IPS-15b (cell line): ENCODE measurements at regions not wholly inside any gene's neighbourhood (a gene's known extent, or its start where the extent isn't known, plus 50 kb on each side); places are given as distances from the start of the nearest gene placed in this dataset.

Experiments
- H3K27me3 ChIP-seq: one replicate; pipeline ENCODE4 v1.6.1; 2013; ENCODE audit warnings: low read length; ENCODE audit not compliant: control insufficient read depth, insufficient read depth
- H3K36me3 ChIP-seq: one replicate; pipeline ENCODE4 v1.6.1; 2013; ENCODE audit warnings: low read length; ENCODE audit not compliant: control insufficient read depth, insufficient read depth
- H3K4me1 ChIP-seq: one replicate; pipeline ENCODE4 v1.6.1; 2013; ENCODE audit warnings: mild to moderate bottlenecking, low read length; ENCODE audit not compliant: control insufficient read depth, insufficient read depth
- H3K4me3 ChIP-seq: one replicate; pipeline ENCODE4 v1.5.1; 2013; ENCODE audit warnings: low read depth, low read length
- H3K9ac ChIP-seq: one replicate; pipeline ENCODE4 v1.6.1; 2013; ENCODE audit warnings: low read depth, mild to moderate bottlenecking, low read length
- H3K9me3 ChIP-seq: one replicate; pipeline ENCODE4 v1.6.1; 2013; ENCODE audit warnings: mild to moderate bottlenecking, low read length; ENCODE audit not compliant: control insufficient read depth, insufficient read depth

GRCh38 chr2:16050908-16051489 is 110.6 kb downstream of the MYCN start:
- Histone ChIP-seq H3K27me3 (no peaks in the 10 kb centered on the region), H3K4me1 (peaks cover 16% of the 10 kb centered on the region), H3K9me3 (no peaks in the 10 kb centered on the region), H3K4me3 (no peak overlapping the region), H3K36me3 (no peaks in the 10 kb centered on the region), H3K9ac (no peak overlapping the region)

DNA sequence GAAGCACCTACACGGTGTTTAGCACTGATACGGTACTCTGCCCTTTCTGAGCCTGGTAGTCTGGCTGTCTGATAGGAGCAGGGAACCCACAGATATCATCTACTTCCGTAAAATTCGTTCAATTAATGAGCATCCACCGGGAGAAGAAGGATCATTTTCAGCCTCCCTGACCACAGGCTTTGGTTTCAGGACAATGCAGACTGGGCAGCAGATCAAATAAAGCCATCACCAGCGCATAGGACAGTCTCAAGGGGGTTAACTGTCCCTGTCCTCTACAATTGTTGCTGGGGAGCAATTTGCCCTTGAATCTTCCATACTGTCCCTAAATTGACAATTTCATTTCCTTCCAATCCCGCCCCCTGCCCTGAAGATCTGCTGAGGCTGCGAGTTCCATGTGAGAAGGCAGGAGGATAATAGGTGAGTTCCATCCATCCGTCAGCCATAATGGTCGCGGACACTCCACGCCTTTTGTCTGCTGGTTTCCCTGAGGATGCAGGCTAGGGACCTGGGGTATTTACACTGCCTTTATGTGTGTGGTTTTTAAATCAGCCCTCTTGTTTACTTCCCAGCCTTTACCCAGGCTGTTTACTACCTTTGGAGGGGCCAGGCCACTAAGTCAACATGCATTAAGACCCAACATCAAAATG is 110.0 kb downstream of the MYCN start:
- H3K36me3 ChIP-seq, result no peaks in the 10 kb centered on the region
- H3K27me3 ChIP-seq, result no peaks in the 10 kb centered on the region
- no peaks in the 10 kb centered on the region for H3K9me3 ChIP-seq
- H3K9ac ChIP-seq, result no peak overlapping the region
- H3K4me1 ChIP-seq, result peaks cover 14% of the 10 kb centered on the region
- H3K4me3 ChIP-seq, result no peak overlapping the region

DNA sequence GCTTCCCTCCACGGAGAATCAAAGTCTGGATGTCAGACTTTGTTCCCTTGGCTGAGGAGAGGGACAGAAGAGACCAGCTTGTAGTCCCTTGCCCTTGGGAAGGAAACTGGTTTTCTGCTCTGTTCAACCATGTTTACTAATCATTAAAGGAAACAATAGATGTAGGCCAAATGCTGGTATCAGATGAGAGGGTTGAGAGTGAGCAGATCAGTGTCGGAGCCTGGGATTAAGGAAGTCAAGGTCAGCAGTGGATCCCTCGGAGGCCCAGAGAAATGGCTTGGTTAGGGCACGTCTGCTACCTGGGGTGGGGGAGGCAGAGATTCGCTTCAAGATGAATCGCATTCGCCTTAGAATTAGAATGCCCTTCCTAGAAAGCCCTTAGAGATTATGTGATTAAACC is 109.1 kb downstream of the MYCN start:
- Histone ChIP-seq H3K4me1 (peaks cover 14% of the 10 kb centered on the region), H3K36me3 (no peaks in the 10 kb centered on the region), H3K9me3 (no peaks in the 10 kb centered on the region), H3K4me3 (no peak overlapping the region), H3K27me3 (no peaks in the 10 kb centered on the region), H3K9ac (no peak overlapping the region)

DNA sequence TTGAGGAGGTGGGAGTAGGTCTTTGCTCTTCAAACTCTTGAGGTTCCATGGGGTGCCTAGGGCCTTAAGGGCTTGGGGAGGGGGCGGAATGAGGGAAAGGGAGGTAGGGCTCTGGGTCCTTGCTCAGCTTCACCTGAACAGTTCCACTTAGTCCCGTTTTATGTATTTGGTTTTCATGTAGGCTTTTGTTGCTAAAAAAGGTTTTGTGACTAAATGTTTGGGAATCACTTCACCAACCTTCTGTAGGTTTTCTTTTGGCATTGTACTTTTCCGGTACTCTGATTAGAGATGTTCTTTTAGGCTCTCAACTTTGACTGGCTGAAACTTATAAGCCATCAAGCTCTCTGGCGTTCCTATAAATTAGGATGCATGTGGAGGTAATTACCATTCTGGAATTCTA is 108.1 kb downstream of the MYCN start:
- Histone ChIP-seq H3K9ac (no peak overlapping the region), H3K36me3 (no peaks in the 10 kb centered on the region), H3K4me3 (no peak overlapping the region), H3K27me3 (no peaks in the 10 kb centered on the region), H3K4me1 (peaks cover 14% of the 10 kb centered on the region), H3K9me3 (no peaks in the 10 kb centered on the region)

DNA sequence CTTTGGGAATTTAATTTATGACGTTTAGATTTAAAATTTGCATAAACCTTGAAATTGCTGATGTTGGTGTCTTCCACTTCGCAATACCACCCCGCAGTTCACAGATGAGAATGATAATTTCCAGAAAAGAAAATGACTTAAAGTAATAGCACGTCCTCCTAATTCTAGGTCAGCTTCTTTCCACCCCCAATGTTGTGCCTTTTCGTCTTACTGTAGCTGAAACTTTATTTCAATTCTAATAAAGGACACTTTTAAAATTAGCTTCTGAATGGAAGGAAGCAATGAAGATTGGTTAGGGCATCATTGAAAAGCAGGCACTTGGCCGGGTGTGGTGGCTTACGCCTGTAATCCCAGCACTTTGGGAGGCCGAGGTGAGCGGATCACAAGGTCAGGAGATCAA is 107.4 kb downstream of the MYCN start:
- Histone ChIP-seq H3K4me3 (no peak overlapping the region), H3K9ac (no peak overlapping the region), H3K27me3 (no peaks in the 10 kb centered on the region), H3K36me3 (no peaks in the 10 kb centered on the region), H3K4me1 (peaks cover 14% of the 10 kb centered on the region), H3K9me3 (no peaks in the 10 kb centered on the region)

GRCh38 chr2:16046649-16047048 is 106.3 kb downstream of the MYCN start:
- Histone ChIP-seq H3K4me1 (peaks cover 14% of the 10 kb centered on the region), H3K36me3 (no peaks in the 10 kb centered on the region), H3K4me3 (no peak overlapping the region), H3K9me3 (no peaks in the 10 kb centered on the region), H3K9ac (no peak overlapping the region), H3K27me3 (no peaks in the 10 kb centered on the region)

- Histone ChIP-seq H3K27me3 (no peaks in the 10 kb centered on the region), H3K9me3 (no peaks in the 10 kb centered on the region), H3K4me3 (no peak overlapping the region), H3K4me1 (peaks cover 14% of the 10 kb centered on the region), H3K9ac (no peak overlapping the region), H3K36me3 (no peaks in the 10 kb centered on the region)
Measured at GRCh38 chr2:16045653-16046352, 105.5 kb downstream of the MYCN start.

- H3K36me3 ChIP-seq, result no peaks in the 10 kb centered on the region
- no peaks in the 10 kb centered on the region for H3K9me3 ChIP-seq
- no peak overlapping the region for H3K4me3 ChIP-seq
- no peak overlapping the region for H3K9ac ChIP-seq
- H3K4me1 ChIP-seq, result peaks cover 7% of the 10 kb centered on the region
- no peaks in the 10 kb centered on the region for H3K27me3 ChIP-seq
Measured at GRCh38 chr2:16044946-16045456, 104.7 kb downstream of the MYCN start.

DNA sequence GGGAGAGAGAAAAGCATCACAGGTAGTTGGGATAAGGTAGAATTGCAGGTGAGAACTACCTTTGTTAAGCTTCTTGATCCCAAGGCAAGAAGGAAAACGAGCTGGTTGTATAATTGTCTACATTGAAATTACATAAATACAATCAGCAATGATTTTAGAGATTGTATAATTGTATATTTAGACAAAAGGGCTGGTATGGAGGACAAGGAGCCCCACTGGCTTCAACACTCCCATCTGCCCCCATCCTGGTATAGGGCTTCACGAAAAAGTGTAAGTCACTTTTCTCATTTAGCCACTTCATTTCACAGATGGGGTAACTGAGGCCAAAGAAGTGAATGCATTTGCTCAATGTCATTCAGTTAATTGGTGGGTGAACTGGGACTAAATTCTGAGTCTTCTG is 103.3 kb downstream of the MYCN start:
- Histone ChIP-seq H3K9me3 (no peaks in the 10 kb centered on the region), H3K4me1 (no peaks in the 10 kb centered on the region), H3K4me3 (no peak overlapping the region), H3K27me3 (no peaks in the 10 kb centered on the region), H3K9ac (no peak overlapping the region), H3K36me3 (no peaks in the 10 kb centered on the region)

- no peak overlapping the region for H3K4me3 ChIP-seq
- no peaks in the 10 kb centered on the region for H3K9me3 ChIP-seq
- no peak overlapping the region for H3K9ac ChIP-seq
- no peaks in the 10 kb centered on the region for H3K27me3 ChIP-seq
- H3K36me3 ChIP-seq, result no peaks in the 10 kb centered on the region
- H3K4me1 ChIP-seq, result no peaks in the 10 kb centered on the region
Measured at GRCh38 chr2:16043192-16043591, 102.8 kb downstream of the MYCN start.

DNA sequence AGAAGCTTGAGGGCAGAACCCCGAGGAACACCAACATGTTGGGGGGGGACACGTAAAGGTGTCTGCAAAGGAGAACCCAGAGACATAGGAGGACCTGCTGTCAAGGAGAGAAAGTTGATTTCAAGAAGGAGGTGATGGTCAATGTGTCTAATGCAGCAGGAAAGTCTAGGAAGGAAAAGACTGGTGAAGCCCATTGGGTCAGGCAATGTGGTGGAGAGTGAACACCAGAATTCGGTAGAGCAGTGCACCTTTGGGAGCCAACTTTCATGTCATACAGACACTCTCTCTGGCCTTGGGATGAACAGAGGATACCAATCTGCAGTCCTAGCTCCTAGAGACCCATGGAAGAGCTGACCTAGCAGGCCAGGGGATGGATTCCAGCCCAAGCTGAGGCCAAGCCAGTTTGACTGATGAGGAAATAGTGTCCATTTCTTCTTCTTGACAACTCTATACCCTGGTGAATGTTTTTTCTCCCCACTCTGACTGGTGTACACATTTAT is 101.9 kb downstream of the MYCN start:
- Histone ChIP-seq H3K27me3 (no peaks in the 10 kb centered on the region), H3K4me3 (no peak overlapping the region), H3K9ac (no peak overlapping the region), H3K9me3 (no peaks in the 10 kb centered on the region), H3K4me1 (no peaks in the 10 kb centered on the region), H3K36me3 (no peaks in the 10 kb centered on the region)
